A673 (cell line): ENCODE measurements at regions not wholly inside any gene's neighbourhood (a gene's known extent, or its start where the extent isn't known, plus 50 kb on each side); places are given as distances from the start of the nearest gene placed in this dataset.

Experiments used
- BruUV-seq: library from RNA; stranded (reverse); fragments of 400-500 nt; replicated peaks from 2 replicates; lab custom pipeline; 2021; lab: Mats Ljungman, UMichigan
- CTCF ChIA-PET: fragments of 300-600 bp; sonication (Branson Sonifier 250); formaldehyde crosslinking; loops from one replicate; lab custom pipeline; 2022; ENCODE audit warnings: antibody characterized with exemption; lab: Charles Lee
- POLR2A ChIA-PET: fragments of 300-600 bp; sonication (Branson Sonifier 250); formaldehyde crosslinking; loops from one replicate; lab custom pipeline; 2022; ENCODE audit warnings: antibody characterized with exemption; ENCODE audit not compliant: low non-redundant PET; lab: Charles Lee
- DNase-seq: peaks from one replicate; pipeline ENCODE4 v3.0.0-alpha.2; 2015; ENCODE audit warnings: low spot score
- H3K27ac ChIP-seq: fragments of 200-600 bp; sonication (generic); 2 replicates; pipeline ENCODE4 v1.5.1; 2016; ENCODE audit warnings: mixed run types, low read depth, mild to moderate bottlenecking, mixed read lengths, antibody characterized with exemption, low read length; ENCODE audit not compliant: poor library complexity, severe bottlenecking
- H3K27me3 ChIP-seq: fragments of 200-600 bp; sonication (generic); replicated peaks from 2 replicates; pipeline ENCODE4 v1.6.1; 2017; ENCODE audit warnings: mixed run types, low read depth, mild to moderate bottlenecking, mixed read lengths, antibody characterized with exemption, low read length; ENCODE audit not compliant: insufficient read depth, poor library complexity
- H3K36me3 ChIP-seq: fragments of 200-600 bp; sonication (generic); 2 replicates; pipeline ENCODE4 v1.6.1; 2016; ENCODE audit warnings: mixed run types, mild to moderate bottlenecking, mixed read lengths, antibody characterized with exemption, low read length; ENCODE audit not compliant: insufficient read depth, poor library complexity, severe bottlenecking
- H3K4me1 ChIP-seq: fragments of 200-600 bp; sonication (generic); 2 replicates; pipeline ENCODE4 v1.6.1; 2017; ENCODE audit warnings: mixed run types, mild to moderate bottlenecking, mixed read lengths, antibody characterized with exemption, low read length; ENCODE audit not compliant: insufficient read depth, poor library complexity, severe bottlenecking
- H3K4me3 ChIP-seq: fragments of 200-600 bp; sonication (generic); 2 replicates; pipeline ENCODE4 v1.5.1; 2016; ENCODE audit warnings: low read depth, mixed run types, mild to moderate bottlenecking, mixed read lengths, low read length; ENCODE audit not compliant: poor library complexity, severe bottlenecking
- H3K9me3 ChIP-seq: fragments of 200-600 bp; sonication (generic); 2 replicates; pipeline ENCODE4 v1.6.1; 2016; ENCODE audit warnings: mixed run types, low read depth, mild to moderate bottlenecking, mixed read lengths, antibody characterized with exemption, low read length; ENCODE audit not compliant: poor library complexity, severe bottlenecking
- EZH2 ChIP-seq: fragments of 200-600 bp; sonication (generic); IDR thresholded peaks from 2 replicates; pipeline ENCODE4 v1.6.1; 2017; ENCODE audit warnings: borderline replicate concordance, low read depth, mild to moderate bottlenecking, mixed read lengths, antibody characterized with exemption, low read length; ENCODE audit not compliant: poor library complexity, severe bottlenecking
- intact Hi-C: fragments of 100-400 bp; cut with micrococcal nuclease; formaldehyde crosslinking; loops from one replicate; pipeline ENCODE4 v1.10.0; 2022; ENCODE audit not compliant: unreplicated experiment
- TF ChIP-seq, protein P1 (sequence below): fragments of 300-800, 200-600 bp; sonication (generic); conservative IDR thresholded peaks from 2 replicates; pipeline ENCODE4 v1.5.1; 2017; ENCODE audit warnings: low read depth, mild to moderate bottlenecking, antibody characterized with exemption, low read length, moderate library complexity, mixed read lengths

DNA sequence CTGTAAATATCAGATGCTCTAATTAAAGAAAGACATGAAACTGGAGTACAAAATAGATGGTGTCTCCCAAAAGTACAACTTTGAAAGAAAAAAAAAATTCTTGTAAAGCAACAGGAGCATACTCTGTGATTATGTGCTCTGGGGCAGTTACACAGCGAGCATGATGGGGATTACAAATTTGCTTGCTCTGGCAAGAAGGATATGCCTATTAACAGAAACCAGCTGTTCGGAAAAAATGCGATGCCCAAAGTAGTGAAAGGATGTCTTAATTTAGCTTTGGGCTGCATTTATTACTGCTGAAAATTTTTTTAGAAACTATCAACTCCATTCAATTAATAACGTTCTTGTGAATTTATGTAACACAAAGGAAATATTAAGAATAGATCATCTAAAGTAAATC lies 256.9 kb upstream of the TPK1 start:
- intact Hi-C loops = no loop called here
- Histone ChIP-seq H3K27ac (no peak overlapping the region), H3K4me1 (no peaks in the 10 kb centered on the region), H3K4me3 (no peak overlapping the region), H3K9me3 (no peaks in the 10 kb centered on the region), H3K36me3 (no peaks in the 10 kb centered on the region), H3K27me3 (no peaks in the 10 kb centered on the region)
- DNase-seq = no peak
- CTCF ChIA-PET = no interaction called here
- no peak for TF ChIP-seq EZH2
- TF ChIP-seq, protein P1, sequence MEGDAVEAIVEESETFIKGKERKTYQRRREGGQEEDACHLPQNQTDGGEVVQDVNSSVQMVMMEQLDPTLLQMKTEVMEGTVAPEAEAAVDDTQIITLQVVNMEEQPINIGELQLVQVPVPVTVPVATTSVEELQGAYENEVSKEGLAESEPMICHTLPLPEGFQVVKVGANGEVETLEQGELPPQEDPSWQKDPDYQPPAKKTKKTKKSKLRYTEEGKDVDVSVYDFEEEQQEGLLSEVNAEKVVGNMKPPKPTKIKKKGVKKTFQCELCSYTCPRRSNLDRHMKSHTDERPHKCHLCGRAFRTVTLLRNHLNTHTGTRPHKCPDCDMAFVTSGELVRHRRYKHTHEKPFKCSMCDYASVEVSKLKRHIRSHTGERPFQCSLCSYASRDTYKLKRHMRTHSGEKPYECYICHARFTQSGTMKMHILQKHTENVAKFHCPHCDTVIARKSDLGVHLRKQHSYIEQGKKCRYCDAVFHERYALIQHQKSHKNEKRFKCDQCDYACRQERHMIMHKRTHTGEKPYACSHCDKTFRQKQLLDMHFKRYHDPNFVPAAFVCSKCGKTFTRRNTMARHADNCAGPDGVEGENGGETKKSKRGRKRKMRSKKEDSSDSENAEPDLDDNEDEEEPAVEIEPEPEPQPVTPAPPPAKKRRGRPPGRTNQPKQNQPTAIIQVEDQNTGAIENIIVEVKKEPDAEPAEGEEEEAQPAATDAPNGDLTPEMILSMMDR = no peak
- no TSS peak for BruUV-seq
- POLR2A ChIA-PET = no interaction called here

DNA sequence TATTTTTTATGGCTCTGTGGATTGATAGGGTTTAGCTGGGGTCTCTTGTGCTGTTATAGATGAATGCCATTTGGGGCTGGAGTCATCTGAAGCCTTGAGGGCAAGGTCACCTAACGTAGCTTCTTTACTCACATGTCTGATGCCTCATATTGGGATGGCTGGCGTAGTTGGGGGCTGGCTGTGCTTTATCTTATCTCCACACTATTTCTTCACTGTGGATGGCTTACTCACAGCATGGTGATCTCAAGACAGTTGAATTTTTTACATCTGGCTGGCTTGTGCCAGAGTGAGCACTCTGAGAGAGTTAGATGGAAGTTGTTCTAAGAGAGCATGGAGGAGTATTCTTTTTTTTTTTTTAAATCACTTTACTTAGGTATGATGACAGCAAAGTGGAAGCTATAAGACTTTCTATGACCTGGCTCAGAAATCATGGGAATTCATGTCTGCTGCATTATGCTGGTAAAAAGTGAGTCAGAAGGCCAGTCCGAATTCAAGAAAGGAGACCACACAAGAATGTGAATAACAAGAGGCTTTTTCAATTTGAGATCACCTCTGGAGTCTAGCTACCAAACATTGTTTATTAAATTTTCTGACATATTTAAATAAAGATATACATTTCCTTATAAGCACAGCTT lies 252.4 kb upstream of the TPK1 start:
- Histone ChIP-seq H3K27me3 (no peaks in the 10 kb centered on the region), H3K4me3 (no peak overlapping the region), H3K4me1 (peaks cover 5% of the 10 kb centered on the region), H3K36me3 (no peaks in the 10 kb centered on the region), H3K27ac (no peak overlapping the region), H3K9me3 (no peaks in the 10 kb centered on the region)
- no peak for TF ChIP-seq EZH2
- TF ChIP-seq, protein P1 = no peak
- no TSS peak for BruUV-seq
- no peak for DNase-seq
- ChIA-PET CTCF (no interaction called here), POLR2A (no interaction called here)
- intact Hi-C loops = no loop called here

DNA sequence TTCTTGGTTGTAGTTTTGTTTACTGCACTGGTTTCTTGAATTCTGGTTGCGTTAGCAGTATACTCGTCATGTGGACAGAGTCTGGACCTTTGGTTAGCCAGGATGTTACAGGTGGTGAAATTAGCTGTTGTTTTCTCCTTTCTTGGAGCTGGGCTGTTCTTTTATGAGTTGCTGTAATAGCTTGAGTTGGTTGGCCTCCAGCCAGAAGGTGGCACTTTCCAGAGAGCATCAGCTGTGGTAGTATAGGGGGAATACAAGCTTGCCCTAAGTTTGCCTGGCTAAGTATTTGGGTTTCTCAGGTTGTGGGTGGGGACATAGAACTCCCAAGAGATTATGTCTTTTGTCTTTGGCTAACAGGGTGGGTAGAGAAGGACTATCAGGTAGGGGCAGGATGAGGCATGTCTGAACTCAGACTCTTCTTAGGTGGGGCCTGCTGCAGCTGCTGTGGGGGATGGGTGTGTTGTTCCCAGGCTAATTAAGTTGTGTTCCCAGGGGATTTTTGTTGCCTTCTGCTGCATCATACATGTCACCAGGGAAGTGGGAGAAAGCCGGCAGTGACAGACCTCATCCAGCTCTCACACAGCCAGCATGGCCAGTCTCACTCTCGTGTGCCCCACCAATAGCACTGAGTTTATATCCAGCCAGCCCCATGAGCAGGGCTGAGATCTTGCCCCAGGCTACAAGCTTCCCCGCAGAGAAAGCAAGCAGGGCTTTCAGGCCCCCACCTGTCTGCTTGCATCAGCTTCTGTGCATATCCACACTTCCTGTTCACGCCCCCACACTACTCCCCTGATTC lies 246.7 kb upstream of the TPK1 start:
- ChIA-PET CTCF (no interaction called here), POLR2A (no interaction called here)
- Histone ChIP-seq H3K27me3 (no peaks in the 10 kb centered on the region), H3K9me3 (no peaks in the 10 kb centered on the region), H3K36me3 (no peaks in the 10 kb centered on the region), H3K27ac (peak overlapping the region; percentile 54), H3K4me3 (no peak overlapping the region), H3K4me1 (peaks cover 14% of the 10 kb centered on the region)
- BruUV-seq = no TSS peak
- no peak for TF ChIP-seq EZH2
- TF ChIP-seq, protein P1 = no peak
- DNase-seq = peak; percentile 25
- intact Hi-C loops = no loop called here
